Adrenal gland (tissue), 9 donors: ENCODE measurements at regions not wholly inside any gene's neighbourhood (a gene's known extent, or its start where the extent isn't known, plus 50 kb on each side); places are given as distances from the start of the nearest gene placed in this dataset.

Experiments used
- DNase-seq, 7 donors: peaks; one replicate each; pipeline ENCODE4 v3.0.0-alpha.2; 2019 to 2020
- H3K27ac ChIP-seq, 5 donors: fragments of 200-600 bp; sonication (generic) in 4 of 5; 1 replicate in 3 of 5; 2 replicates in 2 of 5; pipeline versions ENCODE4 v1.5.1 to v1.8.0; 2016 to 2020; ENCODE audit warnings: mild to moderate bottlenecking in 1 of 5
- H3K27me3 ChIP-seq: fragments of 200-600 bp; 2 replicates; pipeline ENCODE4 v1.8.0; 2021
- H3K36me3 ChIP-seq, 2 donors: fragments of 200-600 bp; replicated peaks in 1 of 2; 1 replicate in 1 of 2; 2 replicates in 1 of 2; pipeline versions ENCODE4 v1.5.1 to v1.8.0; 2018 to 2022
- H3K4me1 ChIP-seq, 2 donors: fragments of 200-600 bp; replicated peaks in 1 of 2; 1 replicate in 1 of 2; 2 replicates in 1 of 2; pipeline versions ENCODE4 v1.5.1 to v1.8.0; 2018 to 2021
- H3K4me3 ChIP-seq, 4 donors: fragments of 200-600 bp; sonication (generic) in 3 of 4; one replicate each; pipeline ENCODE4 v1.5.1; 2016 to 2018
- H3K9me3 ChIP-seq, 3 donors: fragments of 200-600 bp; sonication (generic) in 1 of 3; replicated peaks in 1 of 3; 1 replicate in 2 of 3; 2 replicates in 1 of 3; pipeline versions ENCODE4 v1.5.1 to v1.8.0; 2016 to 2021
- POLR2A ChIP-seq, 2 donors: fragments of 450-650 bp; IDR thresholded peaks; one replicate each; pipeline ENCODE4 v1.6.1; 2017; ENCODE audit warnings: antibody characterized with exemption in 2 of 2, mild to moderate bottlenecking in 2 of 2, moderate library complexity in 1 of 2
- WGBS, 4 donors: extraction: QIAGEN DNeasy Blood & Tissue Kit in 2 of 4; methylation state at CpG; one replicate each; pipeline versions ENCODE4 v1.1.5 to v1.1.7; 2013 to 2017; 5-methylcytosine and 5-hydroxymethylcytosine counted together
- intact Hi-C, 2 donors: fragments of 100-400 bp; cut with DNase I; formaldehyde crosslinking; loops; one replicate each; pipeline versions ENCODE4 v1.14.1 to v1.15.0; 2022 to 2023
- TF ChIP-seq, protein P1 (sequence below), 6 experiments: fragments of 450-650 bp in 4 of 6; fragments of 200-600 bp in 2 of 6; sonication (generic) in 1 of 6; IDR thresholded peaks; 1 replicate in 5 of 6; 2 replicates in 1 of 6; pipeline versions ENCODE4 v1.5.1 to v1.8.0; 2016 to 2021; ENCODE audit warnings: antibody characterized with exemption in 6 of 6, mild to moderate bottlenecking in 2 of 6, moderate library complexity in 1 of 6
- donor health status: healthy with polysubstance abuse.
- donor health status: Bipolar disorder and iron deficiency.
- donor health status: DM: yes; HTN: yes; CAD: no.
- donor health status: DM: no; HTN: no; CAD: no.
- donor health status: DM: no; HTN: no; CAD: no.

- Histone ChIP-seq H3K9me3 (no peaks in the 10 kb centered on the region), H3K27me3 (no peaks in the 10 kb centered on the region), H3K4me3 (no peak overlapping the region), H3K27ac (no peak overlapping the region), H3K36me3 (no peaks in the 10 kb centered on the region), H3K4me1 (no peaks in the 10 kb centered on the region)
- no peak for TF ChIP-seq POLR2A (IDR thresholded peaks at IDR 0.05)
- TF ChIP-seq, protein P1, sequence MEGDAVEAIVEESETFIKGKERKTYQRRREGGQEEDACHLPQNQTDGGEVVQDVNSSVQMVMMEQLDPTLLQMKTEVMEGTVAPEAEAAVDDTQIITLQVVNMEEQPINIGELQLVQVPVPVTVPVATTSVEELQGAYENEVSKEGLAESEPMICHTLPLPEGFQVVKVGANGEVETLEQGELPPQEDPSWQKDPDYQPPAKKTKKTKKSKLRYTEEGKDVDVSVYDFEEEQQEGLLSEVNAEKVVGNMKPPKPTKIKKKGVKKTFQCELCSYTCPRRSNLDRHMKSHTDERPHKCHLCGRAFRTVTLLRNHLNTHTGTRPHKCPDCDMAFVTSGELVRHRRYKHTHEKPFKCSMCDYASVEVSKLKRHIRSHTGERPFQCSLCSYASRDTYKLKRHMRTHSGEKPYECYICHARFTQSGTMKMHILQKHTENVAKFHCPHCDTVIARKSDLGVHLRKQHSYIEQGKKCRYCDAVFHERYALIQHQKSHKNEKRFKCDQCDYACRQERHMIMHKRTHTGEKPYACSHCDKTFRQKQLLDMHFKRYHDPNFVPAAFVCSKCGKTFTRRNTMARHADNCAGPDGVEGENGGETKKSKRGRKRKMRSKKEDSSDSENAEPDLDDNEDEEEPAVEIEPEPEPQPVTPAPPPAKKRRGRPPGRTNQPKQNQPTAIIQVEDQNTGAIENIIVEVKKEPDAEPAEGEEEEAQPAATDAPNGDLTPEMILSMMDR (IDR thresholded peaks at IDR 0.05): no peak
- intact Hi-C loops: no loop called here
- WGBS, 4 donors: 70 to 83% (median 79%) methylated on average over 4 of the region's 4 CpGs
- no peak for DNase-seq
These were observed 183.1 kb upstream of the IVNS1ABP start for GRCh38 chr1:185500001-185500626.

GRCh38 chr1:185498207-185498606 lies 181.2 kb upstream of the IVNS1ABP start:
- H3K27me3 ChIP-seq: no peaks in the 10 kb centered on the region
- 89 to 96% (median 96%) methylated on average over 2 of the region's 2 CpGs for WGBS, 4 donors
- no peak overlapping the region for H3K27ac ChIP-seq
- no peaks in the 10 kb centered on the region for H3K9me3 ChIP-seq
- no peaks in the 10 kb centered on the region for H3K36me3 ChIP-seq
- no peak for DNase-seq
- TF ChIP-seq POLR2A (IDR thresholded peaks at IDR 0.05): no peak
- TF ChIP-seq, protein P1 (IDR thresholded peaks at IDR 0.05): no peak
- H3K4me3 ChIP-seq: no peak overlapping the region
- intact Hi-C loops: no loop called here
- no peaks in the 10 kb centered on the region for H3K4me1 ChIP-seq

DNA sequence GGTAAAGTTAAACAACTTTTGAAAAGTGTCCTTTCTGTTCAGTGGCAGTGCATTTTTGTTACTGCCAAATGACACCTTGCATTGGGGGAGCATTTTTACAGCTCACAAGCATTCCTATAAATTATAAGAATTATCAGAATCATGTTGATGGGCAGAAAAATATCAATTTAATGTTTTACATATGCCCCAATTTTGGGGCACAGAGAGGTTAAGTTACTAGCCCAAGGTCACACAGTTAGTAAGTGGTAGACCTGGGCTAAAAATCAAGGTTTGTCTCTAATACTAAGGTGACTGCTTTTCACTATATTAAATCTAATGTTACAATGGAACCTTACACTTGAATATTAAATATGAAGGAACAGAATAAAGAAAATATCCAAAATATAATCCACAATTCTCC lies 180.1 kb upstream of the IVNS1ABP start:
- no peaks in the 10 kb centered on the region for H3K4me1 ChIP-seq
- no peak overlapping the region for H3K27ac ChIP-seq
- intact Hi-C loops: no loop called here
- DNase-seq: no peak
- no peaks in the 10 kb centered on the region for H3K9me3 ChIP-seq
- H3K36me3 ChIP-seq: no peaks in the 10 kb centered on the region
- H3K27me3 ChIP-seq: no peaks in the 10 kb centered on the region
- no peak overlapping the region for H3K4me3 ChIP-seq
- TF ChIP-seq POLR2A (IDR thresholded peaks at IDR 0.05): no peak
- TF ChIP-seq, protein P1 (IDR thresholded peaks at IDR 0.05): no peak

DNA sequence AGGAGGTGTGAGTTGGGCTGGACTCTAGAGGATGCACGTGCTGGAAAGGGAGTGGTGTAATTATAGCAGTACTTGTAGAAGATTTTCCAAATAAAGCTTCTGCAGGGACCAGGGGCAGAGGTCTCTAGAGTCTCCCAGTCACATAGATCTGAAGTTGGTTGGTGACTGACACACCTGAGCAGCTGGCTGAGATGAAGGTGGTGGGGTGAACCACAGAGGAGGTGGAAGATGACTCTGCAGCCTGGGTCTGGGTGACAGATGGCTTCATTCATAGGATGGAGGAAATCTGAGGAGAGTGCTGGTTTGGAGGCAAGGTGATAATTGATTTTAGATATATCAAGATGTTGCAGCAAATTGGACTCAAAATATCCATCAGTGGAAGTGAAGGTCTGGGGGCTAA lies 178.9 kb upstream of the IVNS1ABP start:
- H3K9me3 ChIP-seq: no peaks in the 10 kb centered on the region
- no peaks in the 10 kb centered on the region for H3K36me3 ChIP-seq
- H3K27me3 ChIP-seq: no peaks in the 10 kb centered on the region
- 78 to 92% (median 82%) methylated on average over 1 of the region's 1 CpG for WGBS, 4 donors
- intact Hi-C loops: no loop called here
- no peak overlapping the region for H3K4me3 ChIP-seq
- DNase-seq: no peak
- no peak for TF ChIP-seq POLR2A (IDR thresholded peaks at IDR 0.05)
- TF ChIP-seq, protein P1 (IDR thresholded peaks at IDR 0.05): no peak
- H3K27ac ChIP-seq: no peak overlapping the region
- H3K4me1 ChIP-seq: no peaks in the 10 kb centered on the region
